ENCODE measurements at regions not wholly inside any gene's neighbourhood (a gene's known extent, or its start where the extent isn't known, plus 50 kb on each side); places are given as distances from the start of the nearest gene placed in this dataset.
"Not testable (repeated sequence)": the region's sequence is repeated elsewhere in the genome, so short reads cannot be mapped to it uniquely, and the experiment has no call there.

DNA sequence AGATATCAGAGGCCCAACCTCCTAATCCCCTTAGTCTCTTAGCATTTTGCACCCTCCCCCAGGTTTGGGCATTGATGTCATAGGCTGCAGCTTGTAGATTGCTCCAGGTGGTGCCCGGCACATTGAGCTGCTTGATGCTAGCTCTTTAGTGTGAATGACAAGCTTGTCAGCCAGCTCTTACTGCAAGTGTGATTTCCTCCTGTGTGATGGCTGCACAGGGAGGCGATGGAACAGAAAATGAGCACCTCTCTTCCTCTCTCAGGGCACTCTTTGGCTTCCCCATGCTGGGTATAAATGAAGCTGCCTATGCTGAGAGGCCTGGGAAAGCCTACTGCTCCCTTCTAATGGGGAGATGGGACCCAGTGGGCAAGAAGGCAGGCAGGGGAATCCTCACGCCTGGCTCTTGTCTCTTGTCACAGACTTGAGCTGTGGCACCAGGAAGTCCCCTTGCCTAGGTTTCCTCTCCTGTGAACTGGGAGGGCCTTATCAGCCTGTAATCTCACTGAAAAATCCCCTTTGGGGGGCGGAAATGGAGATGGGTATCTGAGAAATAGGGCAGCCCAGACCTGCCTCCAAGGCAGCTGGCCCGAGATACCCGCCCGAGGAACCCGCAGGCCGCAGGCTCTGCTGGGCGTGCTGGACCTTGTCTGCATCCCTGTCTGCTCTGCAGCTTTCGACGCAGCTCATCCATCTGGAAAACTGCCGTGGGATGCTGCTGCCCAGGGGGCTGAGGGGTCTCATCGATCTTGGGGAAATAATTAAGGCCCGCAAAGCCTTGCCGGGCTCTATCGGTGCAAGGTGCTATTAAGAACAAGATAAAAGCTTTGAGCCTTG lies 163.5 kb upstream of the CXCR4 start (continued):
- TF ChIP-seq GABPA (tag; conservative IDR thresholded peaks at IDR 0.05; ENCODE audit: low read depth) (no peak), ZNF785 (CRISPR knock-in tag; IDR thresholded peaks at IDR 0.05) (no peak), TAL1 (IDR thresholded peaks at IDR 0.05) (no peak)
- TF ChIP-seq, protein P1, sequence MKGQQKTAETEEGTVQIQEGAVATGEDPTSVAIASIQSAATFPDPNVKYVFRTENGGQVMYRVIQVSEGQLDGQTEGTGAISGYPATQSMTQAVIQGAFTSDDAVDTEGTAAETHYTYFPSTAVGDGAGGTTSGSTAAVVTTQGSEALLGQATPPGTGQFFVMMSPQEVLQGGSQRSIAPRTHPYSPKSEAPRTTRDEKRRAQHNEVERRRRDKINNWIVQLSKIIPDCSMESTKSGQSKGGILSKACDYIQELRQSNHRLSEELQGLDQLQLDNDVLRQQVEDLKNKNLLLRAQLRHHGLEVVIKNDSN (CRISPR knock-in tag; IDR thresholded peaks at IDR 0.05), result no peak
- TF ChIP-seq, protein P2, sequence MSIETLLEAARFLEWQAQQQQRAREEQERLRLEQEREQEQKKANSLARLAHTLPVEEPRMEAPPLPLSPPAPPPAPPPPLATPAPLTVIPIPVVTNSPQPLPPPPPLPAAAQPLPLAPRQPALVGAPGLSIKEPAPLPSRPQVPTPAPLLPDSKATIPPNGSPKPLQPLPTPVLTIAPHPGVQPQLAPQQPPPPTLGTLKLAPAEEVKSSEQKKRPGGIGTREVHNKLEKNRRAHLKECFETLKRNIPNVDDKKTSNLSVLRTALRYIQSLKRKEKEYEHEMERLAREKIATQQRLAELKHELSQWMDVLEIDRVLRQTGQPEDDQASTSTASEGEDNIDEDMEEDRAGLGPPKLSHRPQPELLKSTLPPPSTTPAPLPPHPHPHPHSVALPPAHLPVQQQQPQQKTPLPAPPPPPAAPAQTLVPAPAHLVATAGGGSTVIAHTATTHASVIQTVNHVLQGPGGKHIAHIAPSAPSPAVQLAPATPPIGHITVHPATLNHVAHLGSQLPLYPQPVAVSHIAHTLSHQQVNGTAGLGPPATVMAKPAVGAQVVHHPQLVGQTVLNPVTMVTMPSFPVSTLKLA (conservative IDR thresholded peaks at IDR 0.05), result no peak
- TF ChIP-seq, protein P3, sequence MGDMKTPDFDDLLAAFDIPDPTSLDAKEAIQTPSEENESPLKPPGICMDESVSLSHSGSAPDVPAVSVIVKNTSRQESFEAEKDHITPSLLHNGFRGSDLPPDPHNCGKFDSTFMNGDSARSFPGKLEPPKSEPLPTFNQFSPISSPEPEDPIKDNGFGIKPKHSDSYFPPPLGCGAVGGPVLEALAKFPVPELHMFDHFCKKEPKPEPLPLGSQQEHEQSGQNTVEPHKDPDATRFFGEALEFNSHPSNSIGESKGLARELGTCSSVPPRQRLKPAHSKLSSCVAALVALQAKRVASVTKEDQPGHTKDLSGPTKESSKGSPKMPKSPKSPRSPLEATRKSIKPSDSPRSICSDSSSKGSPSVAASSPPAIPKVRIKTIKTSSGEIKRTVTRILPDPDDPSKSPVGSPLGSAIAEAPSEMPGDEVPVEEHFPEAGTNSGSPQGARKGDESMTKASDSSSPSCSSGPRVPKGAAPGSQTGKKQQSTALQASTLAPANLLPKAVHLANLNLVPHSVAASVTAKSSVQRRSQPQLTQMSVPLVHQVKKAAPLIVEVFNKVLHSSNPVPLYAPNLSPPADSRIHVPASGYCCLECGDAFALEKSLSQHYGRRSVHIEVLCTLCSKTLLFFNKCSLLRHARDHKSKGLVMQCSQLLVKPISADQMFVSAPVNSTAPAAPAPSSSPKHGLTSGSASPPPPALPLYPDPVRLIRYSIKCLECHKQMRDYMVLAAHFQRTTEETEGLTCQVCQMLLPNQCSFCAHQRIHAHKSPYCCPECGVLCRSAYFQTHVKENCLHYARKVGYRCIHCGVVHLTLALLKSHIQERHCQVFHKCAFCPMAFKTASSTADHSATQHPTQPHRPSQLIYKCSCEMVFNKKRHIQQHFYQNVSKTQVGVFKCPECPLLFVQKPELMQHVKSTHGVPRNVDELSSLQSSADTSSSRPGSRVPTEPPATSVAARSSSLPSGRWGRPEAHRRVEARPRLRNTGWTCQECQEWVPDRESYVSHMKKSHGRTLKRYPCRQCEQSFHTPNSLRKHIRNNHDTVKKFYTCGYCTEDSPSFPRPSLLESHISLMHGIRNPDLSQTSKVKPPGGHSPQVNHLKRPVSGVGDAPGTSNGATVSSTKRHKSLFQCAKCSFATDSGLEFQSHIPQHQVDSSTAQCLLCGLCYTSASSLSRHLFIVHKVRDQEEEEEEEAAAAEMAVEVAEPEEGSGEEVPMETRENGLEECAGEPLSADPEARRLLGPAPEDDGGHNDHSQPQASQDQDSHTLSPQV (IDR thresholded peaks at IDR 0.05), result no peak
- TF ChIP-seq, protein P4, sequence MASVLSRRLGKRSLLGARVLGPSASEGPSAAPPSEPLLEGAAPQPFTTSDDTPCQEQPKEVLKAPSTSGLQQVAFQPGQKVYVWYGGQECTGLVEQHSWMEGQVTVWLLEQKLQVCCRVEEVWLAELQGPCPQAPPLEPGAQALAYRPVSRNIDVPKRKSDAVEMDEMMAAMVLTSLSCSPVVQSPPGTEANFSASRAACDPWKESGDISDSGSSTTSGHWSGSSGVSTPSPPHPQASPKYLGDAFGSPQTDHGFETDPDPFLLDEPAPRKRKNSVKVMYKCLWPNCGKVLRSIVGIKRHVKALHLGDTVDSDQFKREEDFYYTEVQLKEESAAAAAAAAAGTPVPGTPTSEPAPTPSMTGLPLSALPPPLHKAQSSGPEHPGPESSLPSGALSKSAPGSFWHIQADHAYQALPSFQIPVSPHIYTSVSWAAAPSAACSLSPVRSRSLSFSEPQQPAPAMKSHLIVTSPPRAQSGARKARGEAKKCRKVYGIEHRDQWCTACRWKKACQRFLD (CRISPR knock-in tag; IDR thresholded peaks at IDR 0.05), result no peak
- TF ChIP-seq, protein P5, sequence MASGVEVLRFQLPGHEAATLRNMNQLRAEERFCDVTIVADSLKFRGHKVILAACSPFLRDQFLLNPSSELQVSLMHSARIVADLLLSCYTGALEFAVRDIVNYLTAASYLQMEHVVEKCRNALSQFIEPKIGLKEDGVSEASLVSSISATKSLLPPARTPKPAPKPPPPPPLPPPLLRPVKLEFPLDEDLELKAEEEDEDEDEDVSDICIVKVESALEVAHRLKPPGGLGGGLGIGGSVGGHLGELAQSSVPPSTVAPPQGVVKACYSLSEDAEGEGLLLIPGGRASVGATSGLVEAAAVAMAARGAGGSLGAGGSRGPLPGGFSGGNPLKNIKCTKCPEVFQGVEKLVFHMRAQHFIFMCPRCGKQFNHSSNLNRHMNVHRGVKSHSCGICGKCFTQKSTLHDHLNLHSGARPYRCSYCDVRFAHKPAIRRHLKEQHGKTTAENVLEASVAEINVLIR (CRISPR knock-in tag; IDR thresholded peaks at IDR 0.05), result no peak

DNA sequence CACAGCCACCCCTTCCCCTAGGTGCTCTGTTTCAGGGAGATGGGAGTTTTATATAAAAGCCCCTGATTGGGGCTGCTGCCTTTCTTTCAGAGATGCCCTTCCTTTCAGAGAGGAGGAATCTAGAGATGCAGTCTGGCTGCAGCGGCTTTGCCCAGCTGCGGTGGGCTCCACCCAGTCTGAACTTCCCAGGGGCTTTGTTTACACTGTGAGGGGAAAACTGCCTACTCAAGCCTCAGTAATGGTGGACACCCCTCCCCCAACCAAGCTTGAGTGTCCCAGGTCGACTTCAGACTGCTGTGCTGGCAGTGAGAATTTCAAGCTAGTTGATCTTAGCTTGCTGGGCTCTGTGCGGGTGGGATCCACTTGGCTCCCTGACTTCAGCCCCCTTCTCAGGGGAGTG lies 148.4 kb upstream of the CXCR4 start:
- H3K9me1 ChIP-seq (ENCODE audit: control insufficient read depth, insufficient read depth, low read length); ATAC-seq; BruUV-seq (replicated peaks); H3K4me2 ChIP-seq (ENCODE audit: insufficient read depth, low read length); H3K9ac ChIP-seq (ENCODE audit: insufficient read depth in 1 of 2, low read depth in 2 of 2, low read length in 2 of 2); H3K4me1 ChIP-seq (replicated peaks in 1 of 2; ENCODE audit: control insufficient read depth in 2 of 2, insufficient read depth in 2 of 2, low read length in 2 of 2); H3K4me3 ChIP-seq; H3K27me3 ChIP-seq (ENCODE audit: control insufficient read depth in 2 of 2, insufficient read depth in 2 of 2, low read length in 2 of 2); DNase-seq (ENCODE audit: extremely low read depth in 1 of 4, low spot score in 3 of 4); intact Hi-C loops (cut with micrococcal nuclease); H3K79me2 ChIP-seq (ENCODE audit: control insufficient read depth, insufficient read depth, low read length); H3K27ac ChIP-seq (ENCODE audit: extremely low read depth, low read depth, low read length); FAIRE-seq; POLR2A ChIA-PET; H2AFZ ChIP-seq (ENCODE audit: low read depth, low read length); H4K20me1 ChIP-seq (replicated peaks; ENCODE audit: control insufficient read depth, insufficient read depth, low read length); CTCF ChIA-PET (ENCODE audit: low intra/inter-chr PET ratio); in situ Hi-C loops (cut with MboI); H3K9me3 ChIP-seq (replicated peaks; ENCODE audit: control insufficient read depth, insufficient read depth, low read depth, low read length); H3K36me3 ChIP-seq (ENCODE audit: control insufficient read depth, insufficient read depth, low read length): not testable (repeated sequence)
- WGBS (ENCODE audit: insufficient coverage, low coverage, missing lambda C conversion rate), result 0% methylated on average over 4 of the region's 4 CpGs
